DOHH2 (cell line): ENCODE measurements at regions not wholly inside any gene's neighbourhood (a gene's known extent, or its start where the extent isn't known, plus 50 kb on each side); places are given as distances from the start of the nearest gene placed in this dataset.

Source experiments
- EZH2phosphoT487 ChIP-seq: fragments of 200-600 bp; sonication (generic); IDR thresholded peaks from 2 replicates; pipeline ENCODE4 v1.6.1; 2017; ENCODE audit warnings: borderline replicate concordance, mild to moderate bottlenecking, antibody characterized with exemption, low read length, moderate library complexity, mixed read lengths
- TF ChIP-seq, protein P1 (sequence below): fragments of 200-600 bp; sonication (generic); IDR thresholded peaks from one replicate; pipeline ENCODE4 v1.5.1; 2014; ENCODE audit warnings: antibody characterized with exemption, mild to moderate bottlenecking, low read depth, low read length; ENCODE audit not compliant: poor library complexity, severe bottlenecking

DNA sequence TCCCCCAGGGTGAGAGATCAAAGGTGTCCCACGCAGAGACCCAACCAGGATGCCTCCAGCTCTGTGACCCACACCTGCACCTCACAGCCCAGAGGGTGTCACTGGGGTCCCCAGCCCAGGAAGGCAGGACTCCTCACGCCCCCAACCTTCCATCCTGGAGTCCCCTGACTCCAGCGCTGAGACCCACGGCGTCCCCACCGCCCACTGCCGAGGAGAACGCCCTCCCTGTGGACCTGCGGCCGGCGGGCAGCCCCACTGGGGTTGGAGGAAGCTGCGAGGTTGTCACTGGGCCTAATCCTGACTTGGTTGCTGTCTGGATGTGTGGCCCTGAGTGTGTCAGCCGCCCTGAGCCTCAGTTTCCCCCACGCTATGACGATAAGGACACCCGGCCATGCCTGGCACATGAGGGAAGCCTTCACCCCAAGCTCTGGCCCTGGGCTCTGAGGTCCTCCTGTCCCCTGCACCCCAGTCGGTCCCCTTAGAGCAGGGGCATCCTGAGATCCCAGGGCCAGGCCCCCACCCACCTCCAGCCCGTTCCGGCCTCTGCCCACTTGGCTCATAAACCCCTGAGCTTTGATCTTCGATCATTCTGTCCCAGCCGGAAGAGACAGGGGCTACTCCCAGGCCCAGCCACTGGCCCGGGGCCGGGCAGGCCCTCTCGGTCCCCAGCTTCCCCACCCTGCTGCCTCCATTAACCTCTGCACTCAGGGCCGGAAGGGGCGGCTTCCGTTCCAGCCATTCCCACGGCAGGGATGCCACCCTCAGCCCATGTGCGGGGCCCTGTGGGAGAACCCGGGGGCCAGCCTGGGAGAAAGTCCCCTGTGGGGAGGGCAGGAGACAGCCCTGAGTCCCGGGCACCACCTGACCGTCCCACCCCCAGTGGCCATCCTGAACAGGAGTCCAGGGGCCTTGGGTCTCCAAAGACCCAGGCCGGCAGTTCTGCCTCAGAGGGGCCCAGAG lies 113.2 kb downstream of the MICALL2 start:
- TF ChIP-seq, protein P1, sequence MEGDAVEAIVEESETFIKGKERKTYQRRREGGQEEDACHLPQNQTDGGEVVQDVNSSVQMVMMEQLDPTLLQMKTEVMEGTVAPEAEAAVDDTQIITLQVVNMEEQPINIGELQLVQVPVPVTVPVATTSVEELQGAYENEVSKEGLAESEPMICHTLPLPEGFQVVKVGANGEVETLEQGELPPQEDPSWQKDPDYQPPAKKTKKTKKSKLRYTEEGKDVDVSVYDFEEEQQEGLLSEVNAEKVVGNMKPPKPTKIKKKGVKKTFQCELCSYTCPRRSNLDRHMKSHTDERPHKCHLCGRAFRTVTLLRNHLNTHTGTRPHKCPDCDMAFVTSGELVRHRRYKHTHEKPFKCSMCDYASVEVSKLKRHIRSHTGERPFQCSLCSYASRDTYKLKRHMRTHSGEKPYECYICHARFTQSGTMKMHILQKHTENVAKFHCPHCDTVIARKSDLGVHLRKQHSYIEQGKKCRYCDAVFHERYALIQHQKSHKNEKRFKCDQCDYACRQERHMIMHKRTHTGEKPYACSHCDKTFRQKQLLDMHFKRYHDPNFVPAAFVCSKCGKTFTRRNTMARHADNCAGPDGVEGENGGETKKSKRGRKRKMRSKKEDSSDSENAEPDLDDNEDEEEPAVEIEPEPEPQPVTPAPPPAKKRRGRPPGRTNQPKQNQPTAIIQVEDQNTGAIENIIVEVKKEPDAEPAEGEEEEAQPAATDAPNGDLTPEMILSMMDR: no peak
- TF ChIP-seq EZH2phosphoT487: no peak
